SU-DHL-6 (cell line): ENCODE measurements at regions not wholly inside any gene's neighbourhood (a gene's known extent, or its start where the extent isn't known, plus 50 kb on each side); places are given as distances from the start of the nearest gene placed in this dataset.

Experiments
- H2AFZ ChIP-seq: fragments of 200-600 bp; sonication (generic); 2 replicates; pipeline ENCODE4 v1.6.1; 2014; ENCODE audit warnings: low read depth, mild to moderate bottlenecking, moderate library complexity, mixed read lengths, antibody characterized with exemption, low read length; ENCODE audit not compliant: severe bottlenecking
- H3F3A ChIP-seq: fragments of 200-600 bp; shearing (Covaris generic); 2 replicates; pipeline ENCODE4 v1.6.0; 2016; ENCODE audit warnings: antibody characterized with exemption, mild to moderate bottlenecking; ENCODE audit not compliant: insufficient read depth
- H3K27ac ChIP-seq: fragments of 200-600 bp; sonication (generic); 2 replicates; pipeline ENCODE4 v1.5.1; 2016; ENCODE audit warnings: low read depth, mild to moderate bottlenecking, low read length, moderate library complexity, mixed read lengths
- H3K27me3 ChIP-seq: fragments of 200-600 bp; sonication (generic), shearing (Covaris generic); 2 replicates; pipeline ENCODE4 v1.6.0; 2014; ENCODE audit warnings: mild to moderate bottlenecking, low read length
- H3K36me3 ChIP-seq: fragments of 200-600 bp; sonication (generic); 2 replicates; pipeline ENCODE4 v1.6.1; 2014; ENCODE audit warnings: mild to moderate bottlenecking, low read length, mixed read lengths
- H3K4me2 ChIP-seq: fragments of 300-600, 200-600 bp; shearing (Covaris generic), sonication (generic); 2 replicates; pipeline ENCODE4 v1.6.0; 2014; ENCODE audit warnings: low read length, low read depth, mild to moderate bottlenecking; ENCODE audit not compliant: poor library complexity, severe bottlenecking
- H3K4me3 ChIP-seq: fragments of 200-600 bp; sonication (generic); 2 replicates; pipeline ENCODE4 v1.5.1; 2014; ENCODE audit warnings: antibody characterized with exemption, low read length, mild to moderate bottlenecking, mixed read lengths; ENCODE audit not compliant: insufficient read depth, poor library complexity, severe bottlenecking
- H3K79me2 ChIP-seq: fragments of 200-600 bp; sonication (generic); 2 replicates; pipeline ENCODE4 v1.6.1; 2014; ENCODE audit warnings: mild to moderate bottlenecking, low read length, moderate library complexity; ENCODE audit not compliant: insufficient read depth
- H3K9ac ChIP-seq: fragments of 200-600 bp; sonication (generic); 2 replicates; pipeline ENCODE4 v1.7.0; 2014; ENCODE audit warnings: mild to moderate bottlenecking, low read length
- H3K9me2 ChIP-seq: fragments of 200-600 bp; sonication (generic); replicated peaks from 2 replicates; pipeline ENCODE4 v1.6.1; 2014; ENCODE audit warnings: low read length; ENCODE audit not compliant: insufficient read depth
- H3K9me3 ChIP-seq: fragments of 200-600 bp; sonication (generic); 2 replicates; pipeline ENCODE4 v1.6.1; 2014; ENCODE audit warnings: low read length, mixed read lengths; ENCODE audit not compliant: insufficient read depth
- H4K20me1 ChIP-seq: fragments of 200-600 bp; sonication (generic); 2 replicates; pipeline ENCODE4 v1.6.1; 2014; ENCODE audit warnings: low read depth, mild to moderate bottlenecking, antibody characterized with exemption, low read length, moderate library complexity, mixed read lengths
- CTCF ChIP-seq: fragments of 200-600 bp; sonication (generic); IDR thresholded peaks from one replicate; pipeline ENCODE4 v1.5.1; 2017; ENCODE audit warnings: antibody characterized with exemption, mild to moderate bottlenecking, low read length, moderate library complexity; ENCODE audit not compliant: insufficient read depth, poor library complexity, severe bottlenecking
- EZH2phosphoT487 ChIP-seq: fragments of 200-600 bp; sonication (generic), shearing (Covaris generic); conservative IDR thresholded peaks from 2 replicates; pipeline ENCODE4 v1.6.1; 2018; ENCODE audit warnings: mild to moderate bottlenecking, antibody characterized with exemption, low read length, moderate library complexity, mixed read lengths

GRCh38 chr4:11727903-11728564 is 299.3 kb upstream of the HS3ST1 start:
- H3K9ac ChIP-seq, result no peak overlapping the region
- H4K20me1 ChIP-seq, result no peaks in the 10 kb centered on the region
- H3K36me3 ChIP-seq, result no peaks in the 10 kb centered on the region
- no peaks in the 10 kb centered on the region for H3K9me3 ChIP-seq
- no peaks in the 10 kb centered on the region for H3K27me3 ChIP-seq
- no peak overlapping the region for H3K27ac ChIP-seq
- H3K4me2 ChIP-seq, result no peak overlapping the region
- no peak overlapping the region for H2AFZ ChIP-seq
- no peaks in the 10 kb centered on the region for H3K9me2 ChIP-seq
- H3K4me3 ChIP-seq, result no peak overlapping the region
- no peaks in the 10 kb centered on the region for H3K79me2 ChIP-seq
- TF ChIP-seq EZH2phosphoT487, result no peak
- no peak for TF ChIP-seq CTCF
- H3F3A ChIP-seq, result no peaks in the 10 kb centered on the region

- no peaks in the 10 kb centered on the region for H3K36me3 ChIP-seq
- TF ChIP-seq EZH2phosphoT487 (no peak), CTCF (no peak)
- H2AFZ ChIP-seq, result no peak overlapping the region
- H3K79me2 ChIP-seq, result no peaks in the 10 kb centered on the region
- no peaks in the 10 kb centered on the region for H3K27me3 ChIP-seq
- no peaks in the 10 kb centered on the region for H4K20me1 ChIP-seq
- H3K9me3 ChIP-seq, result no peaks in the 10 kb centered on the region
- H3F3A ChIP-seq, result no peaks in the 10 kb centered on the region
- no peak overlapping the region for H3K4me3 ChIP-seq
- no peaks in the 10 kb centered on the region for H3K9me2 ChIP-seq
- no peak overlapping the region for H3K9ac ChIP-seq
- no peak overlapping the region for H3K4me2 ChIP-seq
- no peak overlapping the region for H3K27ac ChIP-seq
Observed at GRCh38 chr4:11724731-11725130, 296.0 kb upstream of the HS3ST1 start.

GRCh38 chr4:11722223-11722622 is 293.5 kb upstream of the HS3ST1 start:
- H3K9ac ChIP-seq, result no peak overlapping the region
- no peak overlapping the region for H3K4me3 ChIP-seq
- H3K79me2 ChIP-seq, result no peaks in the 10 kb centered on the region
- no peaks in the 10 kb centered on the region for H4K20me1 ChIP-seq
- no peak overlapping the region for H3K4me2 ChIP-seq
- no peaks in the 10 kb centered on the region for H3K9me3 ChIP-seq
- H3F3A ChIP-seq, result no peaks in the 10 kb centered on the region
- TF ChIP-seq EZH2phosphoT487 (no peak), CTCF (no peak)
- no peak overlapping the region for H2AFZ ChIP-seq
- H3K27me3 ChIP-seq, result no peaks in the 10 kb centered on the region
- H3K9me2 ChIP-seq, result no peaks in the 10 kb centered on the region
- no peaks in the 10 kb centered on the region for H3K36me3 ChIP-seq
- no peak overlapping the region for H3K27ac ChIP-seq
